A549 (cell line): ENCODE measurements at regions not wholly inside any gene's neighbourhood (a gene's known extent, or its start where the extent isn't known, plus 50 kb on each side); places are given as distances from the start of the nearest gene placed in this dataset.
A peak's percentile ranks its signal among the peaks of the same experiment; 100 is the strongest.

ENCODE experiments used
- ATAC-seq, 2 experiments: fragments of 200-7000 bp in 1 of 2; fragments of >200 bp in 1 of 2; cut with Nextera tagmentation in 1 of 2; cut with Tn5 transposase in 1 of 2; 3 replicates each; pipeline versions ENCODE4 v1.8.0 to v1.9.1; 2018 to 2020; ENCODE audit warnings: mild to moderate bottlenecking in 1 of 2, moderate library complexity in 1 of 2
- CTCF ChIA-PET: fragments of 300-600 bp; sonication (Branson Sonifier 250); formaldehyde crosslinking; extraction: SDS; loops from one replicate; lab custom pipeline; 2021; ENCODE audit warnings: antibody characterized with exemption, inconsistent platforms; lab: Yijun Ruan, JAX
- POLR2A ChIA-PET: fragments of 350-600 bp; formaldehyde crosslinking; extraction: SDS; loops from one replicate; lab custom pipeline; 2021; ENCODE audit warnings: antibody characterized with exemption, inconsistent platforms; lab: Yijun Ruan, JAX
- DNase-seq, 2 experiments: peaks; one replicate each; pipeline versions ENCODE4 v3.0.0 to v3.0.0-alpha.2; 2011 to 2016; ENCODE audit warnings: low read depth in 1 of 2, low spot score in 1 of 2
- FAIRE-seq: peaks from 2 replicates; lab custom pipeline; 2011; peaks lifted over from hg19 to GRCh38; lab: Jason Lieb, UNC
- H3K27ac ChIP-seq, 2 experiments: fragments of >200 bp; sonication (Bioruptor Twin); formaldehyde crosslinking; 3 replicates each; pipeline ENCODE4 v1.5.1; 2016 to 2017
- H3K4me1 ChIP-seq: fragments of >200 bp; sonication (Bioruptor Twin); formaldehyde crosslinking; 3 replicates; pipeline ENCODE4 v1.6.1; 2016
- H3K4me2 ChIP-seq: fragments of >200 bp; sonication (Bioruptor Twin); formaldehyde crosslinking; 3 replicates; pipeline ENCODE4 v1.6.1; 2016
- H3K4me3 ChIP-seq: fragments of >200 bp; sonication (Bioruptor Twin); formaldehyde crosslinking; 3 replicates; pipeline ENCODE4 v1.5.1; 2016
- H3K9me3 ChIP-seq: fragments of >200 bp; sonication (Bioruptor Twin); formaldehyde crosslinking; 3 replicates; pipeline ENCODE4 v1.6.1; 2016
- ATOH8 ChIP-seq: fragments of 250-450 bp; sonication (Bioruptor Pico); IDR thresholded peaks from 2 replicates; pipeline ENCODE4 v1.5.0; 2020; ENCODE audit warnings: low read depth, mild to moderate bottlenecking, moderate library complexity
- CEBPB ChIP-seq, 2 experiments: fragments of >200 bp in 1 of 2; sonication (Bioruptor Twin) in 1 of 2; formaldehyde crosslinking in 1 of 2; IDR thresholded peaks; 2 replicates each; pipeline ENCODE4 v1.6.1; 2012 to 2016
- E2F6 ChIP-seq: IDR thresholded peaks from 2 replicates; pipeline ENCODE4 v1.6.1; 2012; ENCODE audit warnings: low read depth, borderline replicate concordance
- EHF ChIP-seq: fragments of 250-450 bp; sonication (Bioruptor Pico); IDR thresholded peaks from 2 replicates; pipeline ENCODE4 v1.5.0; 2020; ENCODE audit warnings: mild to moderate bottlenecking
- EP300 ChIP-seq, 2 experiments: fragments of >200 bp; sonication (Bioruptor Twin); formaldehyde crosslinking; IDR thresholded peaks; 2 replicates in 1 of 2; 3 replicates in 1 of 2; pipeline ENCODE4 v1.6.1; 2016 to 2017
- ESRRA ChIP-seq: fragments of 150-350 bp; IDR thresholded peaks from 2 replicates; pipeline ENCODE4 v1.6.1; 2014; ENCODE audit warnings: mild to moderate bottlenecking, low read length, borderline replicate concordance
- FOSB ChIP-seq: fragments of 250-450 bp; sonication (Bioruptor Pico); IDR thresholded peaks from 2 replicates; pipeline ENCODE4 v1.5.0; 2020; ENCODE audit warnings: mild to moderate bottlenecking, moderate library complexity
- FOSL2 ChIP-seq, 2 experiments: fragments of 450-650 bp in 1 of 2; fragments of >200 bp in 1 of 2; sonication (Bioruptor Twin) in 1 of 2; formaldehyde crosslinking; IDR thresholded peaks; 2 replicates each; pipeline versions ENCODE4 v1.5.0 to v1.6.1; 2016 to 2020; ENCODE audit warnings: mild to moderate bottlenecking in 1 of 2, moderate library complexity in 1 of 2
- FOXS1 ChIP-seq: fragments of 250-450 bp; sonication (Bioruptor Pico); IDR thresholded peaks from 2 replicates; pipeline ENCODE4 v1.5.0; 2020; ENCODE audit warnings: mild to moderate bottlenecking, moderate library complexity
- HOXB13 ChIP-seq: fragments of 250-450 bp; sonication (Bioruptor Pico); IDR thresholded peaks from 2 replicates; pipeline ENCODE4 v1.5.0; 2020; ENCODE audit warnings: low read depth, mild to moderate bottlenecking, moderate library complexity
- HOXB5 ChIP-seq: fragments of 250-450 bp; sonication (Bioruptor Pico); IDR thresholded peaks from 2 replicates; pipeline ENCODE4 v1.5.0; 2020; ENCODE audit warnings: mild to moderate bottlenecking, moderate library complexity
- KDM1A ChIP-seq: fragments of 200-600 bp; sonication (generic); IDR thresholded peaks from 2 replicates; pipeline ENCODE4 v1.6.1; 2016; ENCODE audit warnings: low read depth, mild to moderate bottlenecking
- MAFK ChIP-seq: fragments of 450-650 bp; IDR thresholded peaks from 2 replicates; pipeline ENCODE4 v1.6.1; 2014; ENCODE audit not compliant: partially characterized antibody
- MAZ ChIP-seq: fragments of 150-350 bp; IDR thresholded peaks from 2 replicates; pipeline ENCODE4 v1.6.1; 2014; ENCODE audit warnings: antibody characterized with exemption, low read depth, low read length, borderline replicate concordance
- NPAS2 ChIP-seq: fragments of 250-450 bp; sonication (Bioruptor Pico); IDR thresholded peaks from 2 replicates; pipeline ENCODE4 v1.8.0; 2022; ENCODE audit warnings: mild to moderate bottlenecking, moderate library complexity, borderline replicate concordance
- PHF8 ChIP-seq: fragments of 200-600 bp; sonication (generic); IDR thresholded peaks from 2 replicates; pipeline ENCODE4 v1.6.1; 2016; ENCODE audit warnings: low read depth, mild to moderate bottlenecking, antibody characterized with exemption, moderate library complexity, borderline replicate concordance
- RAD21 ChIP-seq, 2 experiments: fragments of >200 bp in 1 of 2; sonication (Bioruptor Twin) in 1 of 2; formaldehyde crosslinking in 1 of 2; IDR thresholded peaks in 1 of 2; conservative IDR thresholded peaks in 1 of 2; 2 replicates in 1 of 2; 3 replicates in 1 of 2; pipeline ENCODE4 v1.6.1; 2012 to 2018; ENCODE audit warnings: inconsistent platforms in 1 of 2
- RCOR1 ChIP-seq: fragments of 150-350 bp; IDR thresholded peaks from 2 replicates; pipeline ENCODE4 v1.6.1; 2014; ENCODE audit warnings: antibody characterized with exemption, low read length, low read depth
- RNF2 ChIP-seq: fragments of 200-600 bp; sonication (generic); IDR thresholded peaks from 2 replicates; pipeline ENCODE4 v1.6.1; 2016; ENCODE audit warnings: low read depth, mild to moderate bottlenecking, antibody characterized with exemption, moderate library complexity, borderline replicate concordance
- SMC3 ChIP-seq: fragments of >200 bp; sonication (Bioruptor Twin); formaldehyde crosslinking; IDR thresholded peaks from 3 replicates; pipeline ENCODE4 v1.6.1; 2018; ENCODE audit warnings: inconsistent platforms
- USF2 ChIP-seq: fragments of 450-650 bp; IDR thresholded peaks from 2 replicates; pipeline ENCODE4 v1.6.1; 2014; ENCODE audit warnings: antibody characterized with exemption
- WGBS: methylation state at CpG from one replicate; pipeline ENCODE4 v1.1.6; 2017; ENCODE audit errors: missing lambda C conversion rate; 5-methylcytosine and 5-hydroxymethylcytosine counted together

- CTCF ChIA-PET = no interaction called here
- no peak for DNase-seq
- H3K27ac ChIP-seq = no peak overlapping the region
- POLR2A ChIA-PET = no interaction called here
- ATAC-seq = no peak
- 84% methylated on average over 1 of the region's 1 CpG for WGBS
- FAIRE-seq = no peak
- no peaks in the 10 kb centered on the region for H3K9me3 ChIP-seq
- no peak overlapping the region for H3K4me3 ChIP-seq
- TF ChIP-seq HOXB5 (CRISPR knock-in tag) (no peak), EHF (CRISPR knock-in tag) (no peak), FOSB (no peak), EP300 (IDR thresholded peaks at IDR 0.05) (no peak), SMC3 (no peak), RNF2 (no peak)
- H3K4me1 ChIP-seq = peaks cover 23% of the 10 kb centered on the region
- no peak overlapping the region for H3K4me2 ChIP-seq
Measured at GRCh38 chr13:73603646-73604045, 530.6 kb downstream of the KLF12 start.

- TF ChIP-seq CEBPB (IDR thresholded peaks at IDR 0.05) = no peak
- 0 out of 2 replicates have a peak, but pooled peaks have one; percentile 15 for TF ChIP-seq USF2
- TF ChIP-seq MAZ = no peak
- ChIA-PET CTCF (interaction anchor here (0.7 kb wide), 1 partner anchor 134 kb away, joined by 3 read pairs; no protein-coding TSS in a partner anchor), POLR2A (no interaction called here)
- Histone ChIP-seq H3K9me3 (no peaks in the 10 kb centered on the region), H3K4me1 (peaks cover 22% of the 10 kb centered on the region), H3K4me3 (no peak overlapping the region), H3K4me2 (no peak overlapping the region), H3K27ac (no peak overlapping the region)
- DNase-seq (no peak), ATAC-seq (no peak), FAIRE-seq (no peak)
- WGBS = 74% methylated on average over 5 of the region's 5 CpGs
Measured at GRCh38 chr13:73602295-73602694, 531.9 kb downstream of the KLF12 start.

GRCh38 chr13:73601708-73602107 lies 532.5 kb downstream of the KLF12 start:
- no peak for DNase-seq
- 96% methylated on average over 1 of the region's 1 CpG for WGBS
- ChIA-PET CTCF (no interaction called here), POLR2A (no interaction called here)
- no peak for TF ChIP-seq RCOR1
- no peak for TF ChIP-seq MAFK
- TF ChIP-seq SMC3 = no peak
- no peak for TF ChIP-seq NPAS2 (CRISPR knock-in tag)
- no peak for TF ChIP-seq HOXB13
- no peak for TF ChIP-seq HOXB5 (CRISPR knock-in tag)
- no peak for TF ChIP-seq USF2
- TF ChIP-seq PHF8 = no peak
- TF ChIP-seq FOSL2 (IDR thresholded peaks at IDR 0.05) = no peak
- TF ChIP-seq FOSL2 (CRISPR knock-in tag; IDR thresholded peaks at IDR 0.05) = no peak
- ATAC-seq = no peak
- peaks cover 22% of the 10 kb centered on the region for H3K4me1 ChIP-seq
- H3K4me2 ChIP-seq = no peak overlapping the region
- H3K9me3 ChIP-seq = no peaks in the 10 kb centered on the region
- no peak overlapping the region for H3K27ac ChIP-seq
- H3K4me3 ChIP-seq = no peak overlapping the region
- FAIRE-seq = no peak

GRCh38 chr13:73599232-73600128 lies 534.7 kb downstream of the KLF12 start:
- no peak for FAIRE-seq
- no peak for DNase-seq
- H3K27ac ChIP-seq = peak overlapping the region; percentile 66 to 72
- TF ChIP-seq KDM1A (no peak), E2F6 (no peak), FOXS1 (CRISPR knock-in tag) (no peak), ESRRA (no peak), RAD21 (conservative IDR thresholded peaks at IDR 0.05 in 1 of 2, IDR thresholded peaks at IDR 0.05 in 1 of 2) (no peak), EHF (CRISPR knock-in tag) (no peak), FOSB (no peak), ATOH8 (no peak), EP300 (IDR thresholded peaks at IDR 0.05) (no peak)
- no peaks in the 10 kb centered on the region for H3K9me3 ChIP-seq
- H3K4me2 ChIP-seq = peak overlapping the region; percentile 50; the same call in 1 of the 3 replicates
- POLR2A ChIA-PET = no interaction called here
- 64% methylated on average over 9 of the region's 9 CpGs for WGBS
- ATAC-seq = no peak
- H3K4me1 ChIP-seq = peaks cover 22% of the 10 kb centered on the region
- CTCF ChIA-PET = interaction anchor here (0.6 kb wide), 1 partner anchor 776 kb away, joined by 3 read pairs; no protein-coding TSS in a partner anchor
- H3K4me3 ChIP-seq = no peak overlapping the region
